Endothelial cell of umbilical vein (primary cell): ENCODE measurements at regions not wholly inside any gene's neighbourhood (a gene's known extent, or its start where the extent isn't known, plus 50 kb on each side); places are given as distances from the start of the nearest gene placed in this dataset.

Experiments used
- BruUV-seq: library from RNA; stranded (reverse); fragments of 400-500 nt; replicated peaks from 2 replicates; lab custom pipeline; 2021; lab: Mats Ljungman, UMichigan
- CTCF ChIA-PET: fragments of 300-600, 350-600 bp; sonication (Branson Sonifier 250); formaldehyde crosslinking; loops from one replicate; lab custom pipeline; 2021; ENCODE audit warnings: antibody characterized with exemption, inconsistent platforms; lab: Charles Lee
- POLR2A ChIA-PET: fragments of 300-600, 350-600 bp; sonication (Branson Sonifier 250); formaldehyde crosslinking; loops from one replicate; lab custom pipeline; 2021; ENCODE audit warnings: antibody characterized with exemption, inconsistent platforms; lab: Charles Lee
- DNase-seq: peaks from one replicate; pipeline ENCODE4 v3.0.0-alpha.2; 2011; ENCODE audit warnings: low read depth, low spot score
- FAIRE-seq: peaks from 2 replicates; lab custom pipeline; 2011; peaks lifted over from hg19 to GRCh38; lab: Jason Lieb, UNC
- H2AFZ ChIP-seq: 2 replicates; pipeline ENCODE4 v1.6.0; 2012; ENCODE audit warnings: low read depth, low read length, control low read depth, inconsistent platforms
- H3K27ac ChIP-seq: 2 replicates; pipeline ENCODE4 v1.5.1; 2011; ENCODE audit warnings: low read depth, mild to moderate bottlenecking, control low read depth, low read length, moderate library complexity; ENCODE audit not compliant: insufficient read depth
- H3K27me3 ChIP-seq, 2 experiments: 2 replicates each; pipeline versions ENCODE4 v1.6.0 to v1.6.1; 2011; ENCODE audit warnings: low read length in 2 of 2, mixed read lengths in 1 of 2; ENCODE audit not compliant: control insufficient read depth in 2 of 2, insufficient read depth in 2 of 2
- H3K36me3 ChIP-seq, 2 experiments: 2 replicates in 1 of 2; 3 replicates in 1 of 2; pipeline ENCODE4 v1.5.1; 2011; ENCODE audit warnings: low read length in 2 of 2, mild to moderate bottlenecking in 1 of 2, moderate library complexity in 1 of 2; ENCODE audit not compliant: control insufficient read depth in 2 of 2, insufficient read depth in 2 of 2; ENCODE audit errors: extremely low read depth in 1 of 2
- H3K4me1 ChIP-seq: 3 replicates; pipeline ENCODE4 v1.5.1; 2011; ENCODE audit warnings: mild to moderate bottlenecking, low read length; ENCODE audit not compliant: control insufficient read depth, insufficient read depth; ENCODE audit errors: extremely low read depth
- H3K4me2 ChIP-seq: 2 replicates; pipeline ENCODE4 v1.6.1; 2011; ENCODE audit warnings: low read length, control low read depth, mixed read lengths; ENCODE audit not compliant: insufficient read depth
- H3K4me3 ChIP-seq, 3 experiments: fragments of 200-600 bp in 1 of 3; sonication (generic), shearing (Covaris generic) in 1 of 3; replicated peaks in 1 of 3; 2 replicates each; pipeline ENCODE4 v1.5.1; 2011 to 2016; ENCODE audit warnings: control low read depth in 3 of 3, low read length in 3 of 3, mild to moderate bottlenecking in 2 of 3, inconsistent platforms in 1 of 3, low read depth in 1 of 3, moderate library complexity in 1 of 3; ENCODE audit not compliant: insufficient read depth in 1 of 3
- H3K79me2 ChIP-seq: 2 replicates; pipeline ENCODE4 v1.6.0; 2012; ENCODE audit warnings: low read length, inconsistent platforms; ENCODE audit not compliant: control insufficient read depth, insufficient read depth
- H3K9ac ChIP-seq: replicated peaks from 2 replicates; pipeline ENCODE3; 2011; ENCODE audit warnings: low read length, control low read depth; ENCODE audit not compliant: insufficient read depth; ENCODE audit errors: extremely low read depth
- H3K9me1 ChIP-seq: replicated peaks from 3 replicates; pipeline ENCODE4 v1.6.0; 2011; ENCODE audit warnings: mild to moderate bottlenecking, low read length; ENCODE audit not compliant: control insufficient read depth, insufficient read depth; ENCODE audit errors: extremely low read depth
- H3K9me3 ChIP-seq: replicated peaks from 2 replicates; pipeline ENCODE4 v1.5.1; 2012; ENCODE audit warnings: low read length, inconsistent platforms; ENCODE audit not compliant: control insufficient read depth, insufficient read depth
- H4K20me1 ChIP-seq: replicated peaks from 2 replicates; pipeline ENCODE3; 2011; ENCODE audit warnings: mild to moderate bottlenecking, low read length; ENCODE audit not compliant: control insufficient read depth, insufficient read depth; ENCODE audit errors: extremely low read depth
- EZH2 ChIP-seq: IDR thresholded peaks from 2 replicates; pipeline ENCODE4 v1.6.1; 2012; ENCODE audit warnings: borderline replicate concordance, low read depth, mild to moderate bottlenecking, moderate library complexity, low read length, inconsistent platforms; ENCODE audit not compliant: severe bottlenecking
- FOS ChIP-seq: IDR thresholded peaks from 2 replicates; pipeline ENCODE4 v1.6.1; 2011; ENCODE audit warnings: mild to moderate bottlenecking, low read length, moderate library complexity, borderline replicate concordance; ENCODE audit not compliant: insufficient read depth
- GATA2 ChIP-seq: IDR thresholded peaks from 2 replicates; pipeline ENCODE4 v1.7.0; 2011; ENCODE audit warnings: low read depth, mild to moderate bottlenecking, moderate library complexity, mixed read lengths, low read length; ENCODE audit not compliant: insufficient read length, insufficient read depth
- JUN ChIP-seq: IDR thresholded peaks from 2 replicates; pipeline ENCODE4 v1.6.1; 2011; ENCODE audit warnings: borderline replicate concordance, low read depth; ENCODE audit not compliant: insufficient read length, insufficient read depth
- MYC ChIP-seq: IDR thresholded peaks from one replicate; pipeline ENCODE4 v1.6.1; 2011; ENCODE audit warnings: mild to moderate bottlenecking, low read depth, low read length
- POLR2A ChIP-seq: IDR thresholded peaks from 2 replicates; pipeline ENCODE4 v1.6.1; 2012; ENCODE audit warnings: low read depth, mild to moderate bottlenecking, control low read depth, low read length
- POLR2AphosphoS5 ChIP-seq: IDR thresholded peaks from 2 replicates; pipeline ENCODE4 v1.6.1; 2012; ENCODE audit warnings: low read depth, mild to moderate bottlenecking, control low read depth, low read length, moderate library complexity; ENCODE audit not compliant: insufficient read depth
- dilution Hi-C: fragments of 300-500 bp; cut with MboI; formaldehyde crosslinking; loops from one replicate; pipeline ENCODE4 v1.15.0; 2019; ENCODE audit warnings: low sequenced_read_pairs; ENCODE audit not compliant: extremely low pct_ligation_motif_present
- intact Hi-C: fragments of 100-400 bp; cut with micrococcal nuclease; formaldehyde crosslinking; loops from one replicate; pipeline ENCODE4 v1.10.0; 2022
- TF ChIP-seq, protein P1 (sequence below), 2 donors: IDR thresholded peaks; 1 replicate in 1 of 2; 2 replicates in 1 of 2; pipeline ENCODE4 v1.5.1; 2011; ENCODE audit warnings: low read length in 2 of 2, mild to moderate bottlenecking in 2 of 2, moderate library complexity in 2 of 2, control low read depth in 1 of 2, inconsistent platforms in 1 of 2, low read depth in 1 of 2; ENCODE audit not compliant: insufficient read depth in 1 of 2; ENCODE audit errors: extremely low read depth in 1 of 2
- TF ChIP-seq, protein P2 (sequence below): IDR thresholded peaks from 2 replicates; pipeline ENCODE4 v1.6.1; 2011; ENCODE audit not compliant: insufficient read depth, insufficient read length

DNA sequence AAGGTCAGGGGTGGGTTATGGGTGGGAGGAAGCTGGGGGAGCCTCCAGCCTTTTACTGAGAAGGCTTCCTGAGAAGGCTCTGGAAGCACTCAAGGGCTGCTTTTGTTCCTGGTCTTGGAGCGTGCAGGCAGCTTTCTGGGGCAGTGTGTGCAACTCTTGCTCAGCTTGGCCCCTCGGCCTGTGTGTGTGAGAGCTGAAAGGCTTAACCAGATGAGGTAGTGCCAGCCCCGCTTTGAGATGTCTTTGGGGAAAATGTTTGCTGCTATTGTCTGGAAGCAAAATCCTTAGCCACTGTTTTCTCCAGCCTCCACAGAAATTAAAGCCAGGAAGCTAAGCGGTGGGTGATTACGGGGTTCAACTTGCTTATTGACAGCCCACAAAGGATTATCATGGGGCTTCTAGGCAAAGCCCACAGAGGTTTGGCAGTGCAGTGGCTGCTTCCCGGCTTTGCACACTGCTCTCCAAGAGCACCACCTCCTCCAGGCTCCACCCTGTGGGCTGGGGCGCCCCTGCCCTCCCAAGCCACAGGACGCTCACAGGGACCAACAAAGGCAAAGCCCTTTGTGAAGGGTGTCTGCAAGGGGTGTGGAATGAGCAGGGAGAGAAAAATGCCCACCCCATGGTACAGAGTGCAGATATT, 121.7 kb upstream of the TLE3 start:
- dilution Hi-C loops (no loop called here), intact Hi-C loops (no loop called here)
- no peak overlapping the region for H3K9ac ChIP-seq
- H4K20me1 ChIP-seq: no peaks in the 10 kb centered on the region
- H3K9me1 ChIP-seq: no peaks in the 10 kb centered on the region
- no peaks in the 10 kb centered on the region for H3K79me2 ChIP-seq
- no peak overlapping the region for H3K4me2 ChIP-seq
- DNase-seq: no peak
- H3K27me3 ChIP-seq: peaks cover 0 to 3% of the 10 kb centered on the region in 2 experiments
- no peak overlapping the region for H3K27ac ChIP-seq
- no peaks in the 10 kb centered on the region for H3K36me3 ChIP-seq
- H3K4me1 ChIP-seq: no peaks in the 10 kb centered on the region
- no peak overlapping the region for H3K4me3 ChIP-seq
- POLR2A ChIA-PET: interaction anchor here (0.6 kb wide), 1 partner anchor 13 kb away, joined by 5 read pairs; no protein-coding TSS in a partner anchor
- FAIRE-seq: no peak
- TF ChIP-seq MYC (no peak), FOS (no peak), POLR2AphosphoS5 (no peak), GATA2 (no peak), EZH2 (no peak), POLR2A (no peak), JUN (no peak)
- TF ChIP-seq, protein P1, sequence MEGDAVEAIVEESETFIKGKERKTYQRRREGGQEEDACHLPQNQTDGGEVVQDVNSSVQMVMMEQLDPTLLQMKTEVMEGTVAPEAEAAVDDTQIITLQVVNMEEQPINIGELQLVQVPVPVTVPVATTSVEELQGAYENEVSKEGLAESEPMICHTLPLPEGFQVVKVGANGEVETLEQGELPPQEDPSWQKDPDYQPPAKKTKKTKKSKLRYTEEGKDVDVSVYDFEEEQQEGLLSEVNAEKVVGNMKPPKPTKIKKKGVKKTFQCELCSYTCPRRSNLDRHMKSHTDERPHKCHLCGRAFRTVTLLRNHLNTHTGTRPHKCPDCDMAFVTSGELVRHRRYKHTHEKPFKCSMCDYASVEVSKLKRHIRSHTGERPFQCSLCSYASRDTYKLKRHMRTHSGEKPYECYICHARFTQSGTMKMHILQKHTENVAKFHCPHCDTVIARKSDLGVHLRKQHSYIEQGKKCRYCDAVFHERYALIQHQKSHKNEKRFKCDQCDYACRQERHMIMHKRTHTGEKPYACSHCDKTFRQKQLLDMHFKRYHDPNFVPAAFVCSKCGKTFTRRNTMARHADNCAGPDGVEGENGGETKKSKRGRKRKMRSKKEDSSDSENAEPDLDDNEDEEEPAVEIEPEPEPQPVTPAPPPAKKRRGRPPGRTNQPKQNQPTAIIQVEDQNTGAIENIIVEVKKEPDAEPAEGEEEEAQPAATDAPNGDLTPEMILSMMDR (IDR thresholded peaks at IDR 0.05; ENCODE audit: extremely low read depth in 1 of 2, insufficient read depth in 1 of 2, low read depth in 1 of 2, low read length in 2 of 2): no peak
- TF ChIP-seq, protein P2, sequence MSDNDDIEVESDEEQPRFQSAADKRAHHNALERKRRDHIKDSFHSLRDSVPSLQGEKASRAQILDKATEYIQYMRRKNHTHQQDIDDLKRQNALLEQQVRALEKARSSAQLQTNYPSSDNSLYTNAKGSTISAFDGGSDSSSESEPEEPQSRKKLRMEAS: no peak
- no peaks in the 10 kb centered on the region for H3K9me3 ChIP-seq
- no TSS peak for BruUV-seq
- no peak overlapping the region for H2AFZ ChIP-seq
- CTCF ChIA-PET: no interaction called here
